Endothelial cell of umbilical vein (primary cell): ENCODE measurements at regions not wholly inside any gene's neighbourhood (a gene's known extent, or its start where the extent isn't known, plus 50 kb on each side); places are given as distances from the start of the nearest gene placed in this dataset.

Source experiments
- BruUV-seq: library from RNA; stranded (reverse); fragments of 400-500 nt; replicated peaks from 2 replicates; lab custom pipeline; 2021; lab: Mats Ljungman, UMichigan
- CTCF ChIA-PET: fragments of 300-600, 350-600 bp; sonication (Branson Sonifier 250); formaldehyde crosslinking; loops from one replicate; lab custom pipeline; 2021; ENCODE audit warnings: antibody characterized with exemption, inconsistent platforms; lab: Charles Lee
- POLR2A ChIA-PET: fragments of 300-600, 350-600 bp; sonication (Branson Sonifier 250); formaldehyde crosslinking; loops from one replicate; lab custom pipeline; 2021; ENCODE audit warnings: antibody characterized with exemption, inconsistent platforms; lab: Charles Lee
- DNase-seq: peaks from one replicate; pipeline ENCODE4 v3.0.0-alpha.2; 2011; ENCODE audit warnings: low read depth, low spot score
- FAIRE-seq: peaks from 2 replicates; lab custom pipeline; 2011; peaks lifted over from hg19 to GRCh38; lab: Jason Lieb, UNC
- H2AFZ ChIP-seq: 2 replicates; pipeline ENCODE4 v1.6.0; 2012; ENCODE audit warnings: low read depth, low read length, control low read depth, inconsistent platforms
- H3K27ac ChIP-seq: 2 replicates; pipeline ENCODE4 v1.5.1; 2011; ENCODE audit warnings: low read depth, mild to moderate bottlenecking, control low read depth, low read length, moderate library complexity; ENCODE audit not compliant: insufficient read depth
- H3K27me3 ChIP-seq, 2 experiments: 2 replicates each; pipeline versions ENCODE4 v1.6.0 to v1.6.1; 2011; ENCODE audit warnings: low read length in 2 of 2, mixed read lengths in 1 of 2; ENCODE audit not compliant: control insufficient read depth in 2 of 2, insufficient read depth in 2 of 2
- H3K36me3 ChIP-seq, 2 experiments: 2 replicates in 1 of 2; 3 replicates in 1 of 2; pipeline ENCODE4 v1.5.1; 2011; ENCODE audit warnings: low read length in 2 of 2, mild to moderate bottlenecking in 1 of 2, moderate library complexity in 1 of 2; ENCODE audit not compliant: control insufficient read depth in 2 of 2, insufficient read depth in 2 of 2; ENCODE audit errors: extremely low read depth in 1 of 2
- H3K4me1 ChIP-seq: 3 replicates; pipeline ENCODE4 v1.5.1; 2011; ENCODE audit warnings: mild to moderate bottlenecking, low read length; ENCODE audit not compliant: control insufficient read depth, insufficient read depth; ENCODE audit errors: extremely low read depth
- H3K4me2 ChIP-seq: 2 replicates; pipeline ENCODE4 v1.6.1; 2011; ENCODE audit warnings: low read length, control low read depth, mixed read lengths; ENCODE audit not compliant: insufficient read depth
- H3K4me3 ChIP-seq, 3 experiments: fragments of 200-600 bp in 1 of 3; sonication (generic), shearing (Covaris generic) in 1 of 3; replicated peaks in 1 of 3; 2 replicates each; pipeline ENCODE4 v1.5.1; 2011 to 2016; ENCODE audit warnings: control low read depth in 3 of 3, low read length in 3 of 3, mild to moderate bottlenecking in 2 of 3, inconsistent platforms in 1 of 3, low read depth in 1 of 3, moderate library complexity in 1 of 3; ENCODE audit not compliant: insufficient read depth in 1 of 3
- H3K79me2 ChIP-seq: 2 replicates; pipeline ENCODE4 v1.6.0; 2012; ENCODE audit warnings: low read length, inconsistent platforms; ENCODE audit not compliant: control insufficient read depth, insufficient read depth
- H3K9ac ChIP-seq: replicated peaks from 2 replicates; pipeline ENCODE3; 2011; ENCODE audit warnings: low read length, control low read depth; ENCODE audit not compliant: insufficient read depth; ENCODE audit errors: extremely low read depth
- H3K9me1 ChIP-seq: replicated peaks from 3 replicates; pipeline ENCODE4 v1.6.0; 2011; ENCODE audit warnings: mild to moderate bottlenecking, low read length; ENCODE audit not compliant: control insufficient read depth, insufficient read depth; ENCODE audit errors: extremely low read depth
- H3K9me3 ChIP-seq: replicated peaks from 2 replicates; pipeline ENCODE4 v1.5.1; 2012; ENCODE audit warnings: low read length, inconsistent platforms; ENCODE audit not compliant: control insufficient read depth, insufficient read depth
- H4K20me1 ChIP-seq: replicated peaks from 2 replicates; pipeline ENCODE3; 2011; ENCODE audit warnings: mild to moderate bottlenecking, low read length; ENCODE audit not compliant: control insufficient read depth, insufficient read depth; ENCODE audit errors: extremely low read depth
- EZH2 ChIP-seq: IDR thresholded peaks from 2 replicates; pipeline ENCODE4 v1.6.1; 2012; ENCODE audit warnings: borderline replicate concordance, low read depth, mild to moderate bottlenecking, moderate library complexity, low read length, inconsistent platforms; ENCODE audit not compliant: severe bottlenecking
- FOS ChIP-seq: IDR thresholded peaks from 2 replicates; pipeline ENCODE4 v1.6.1; 2011; ENCODE audit warnings: mild to moderate bottlenecking, low read length, moderate library complexity, borderline replicate concordance; ENCODE audit not compliant: insufficient read depth
- GATA2 ChIP-seq: IDR thresholded peaks from 2 replicates; pipeline ENCODE4 v1.7.0; 2011; ENCODE audit warnings: low read depth, mild to moderate bottlenecking, moderate library complexity, mixed read lengths, low read length; ENCODE audit not compliant: insufficient read length, insufficient read depth
- JUN ChIP-seq: IDR thresholded peaks from 2 replicates; pipeline ENCODE4 v1.6.1; 2011; ENCODE audit warnings: borderline replicate concordance, low read depth; ENCODE audit not compliant: insufficient read length, insufficient read depth
- MYC ChIP-seq: IDR thresholded peaks from one replicate; pipeline ENCODE4 v1.6.1; 2011; ENCODE audit warnings: mild to moderate bottlenecking, low read depth, low read length
- POLR2A ChIP-seq: IDR thresholded peaks from 2 replicates; pipeline ENCODE4 v1.6.1; 2012; ENCODE audit warnings: low read depth, mild to moderate bottlenecking, control low read depth, low read length
- POLR2AphosphoS5 ChIP-seq: IDR thresholded peaks from 2 replicates; pipeline ENCODE4 v1.6.1; 2012; ENCODE audit warnings: low read depth, mild to moderate bottlenecking, control low read depth, low read length, moderate library complexity; ENCODE audit not compliant: insufficient read depth
- dilution Hi-C: fragments of 300-500 bp; cut with MboI; formaldehyde crosslinking; loops from one replicate; pipeline ENCODE4 v1.15.0; 2019; ENCODE audit warnings: low sequenced_read_pairs; ENCODE audit not compliant: extremely low pct_ligation_motif_present
- intact Hi-C: fragments of 100-400 bp; cut with micrococcal nuclease; formaldehyde crosslinking; loops from one replicate; pipeline ENCODE4 v1.10.0; 2022
- TF ChIP-seq, protein P1 (sequence below), 2 donors: IDR thresholded peaks; 1 replicate in 1 of 2; 2 replicates in 1 of 2; pipeline ENCODE4 v1.5.1; 2011; ENCODE audit warnings: low read length in 2 of 2, mild to moderate bottlenecking in 2 of 2, moderate library complexity in 2 of 2, control low read depth in 1 of 2, inconsistent platforms in 1 of 2, low read depth in 1 of 2; ENCODE audit not compliant: insufficient read depth in 1 of 2; ENCODE audit errors: extremely low read depth in 1 of 2
- TF ChIP-seq, protein P2 (sequence below): IDR thresholded peaks from 2 replicates; pipeline ENCODE4 v1.6.1; 2011; ENCODE audit not compliant: insufficient read depth, insufficient read length

DNA sequence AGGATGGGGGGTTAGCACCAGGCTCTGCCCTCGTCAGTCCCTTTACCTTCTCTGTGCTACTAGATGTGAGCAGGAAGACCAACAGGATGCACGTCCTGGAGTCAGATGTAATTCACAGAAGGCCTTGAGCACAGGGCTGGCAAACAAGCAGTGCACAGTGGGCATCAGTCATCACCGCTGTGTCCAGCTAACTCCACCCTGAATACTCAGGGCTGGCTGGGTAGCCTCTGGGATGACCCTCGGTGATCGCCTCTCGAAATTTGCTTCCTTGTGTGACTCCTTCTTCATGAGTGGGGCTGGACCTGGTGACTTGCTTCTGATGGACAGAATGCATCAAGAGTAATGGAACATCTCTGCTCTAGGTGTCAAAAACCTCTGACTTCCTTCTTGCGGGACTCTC, 92.2 kb upstream of the TMPRSS2 start:
- BruUV-seq: no TSS peak
- no peaks in the 10 kb centered on the region for H3K9me3 ChIP-seq
- ChIA-PET CTCF (no interaction called here), POLR2A (no interaction called here)
- intact Hi-C loops: no loop called here
- no peaks in the 10 kb centered on the region for H3K79me2 ChIP-seq
- H3K4me2 ChIP-seq: no peak overlapping the region
- no peak for DNase-seq
- no peak overlapping the region for H2AFZ ChIP-seq
- H3K27ac ChIP-seq: no peak overlapping the region
- no peaks in the 10 kb centered on the region for H3K9me1 ChIP-seq
- H4K20me1 ChIP-seq: no peaks in the 10 kb centered on the region
- H3K4me1 ChIP-seq: no peaks in the 10 kb centered on the region
- dilution Hi-C loops: no loop called here
- no peak overlapping the region for H3K4me3 ChIP-seq
- H3K27me3 ChIP-seq: no peaks in the 10 kb centered on the region
- FAIRE-seq: no peak
- TF ChIP-seq JUN (no peak), MYC (no peak), FOS (no peak), GATA2 (no peak)
- H3K9ac ChIP-seq: no peak overlapping the region
- H3K36me3 ChIP-seq: no peaks in the 10 kb centered on the region

DNA sequence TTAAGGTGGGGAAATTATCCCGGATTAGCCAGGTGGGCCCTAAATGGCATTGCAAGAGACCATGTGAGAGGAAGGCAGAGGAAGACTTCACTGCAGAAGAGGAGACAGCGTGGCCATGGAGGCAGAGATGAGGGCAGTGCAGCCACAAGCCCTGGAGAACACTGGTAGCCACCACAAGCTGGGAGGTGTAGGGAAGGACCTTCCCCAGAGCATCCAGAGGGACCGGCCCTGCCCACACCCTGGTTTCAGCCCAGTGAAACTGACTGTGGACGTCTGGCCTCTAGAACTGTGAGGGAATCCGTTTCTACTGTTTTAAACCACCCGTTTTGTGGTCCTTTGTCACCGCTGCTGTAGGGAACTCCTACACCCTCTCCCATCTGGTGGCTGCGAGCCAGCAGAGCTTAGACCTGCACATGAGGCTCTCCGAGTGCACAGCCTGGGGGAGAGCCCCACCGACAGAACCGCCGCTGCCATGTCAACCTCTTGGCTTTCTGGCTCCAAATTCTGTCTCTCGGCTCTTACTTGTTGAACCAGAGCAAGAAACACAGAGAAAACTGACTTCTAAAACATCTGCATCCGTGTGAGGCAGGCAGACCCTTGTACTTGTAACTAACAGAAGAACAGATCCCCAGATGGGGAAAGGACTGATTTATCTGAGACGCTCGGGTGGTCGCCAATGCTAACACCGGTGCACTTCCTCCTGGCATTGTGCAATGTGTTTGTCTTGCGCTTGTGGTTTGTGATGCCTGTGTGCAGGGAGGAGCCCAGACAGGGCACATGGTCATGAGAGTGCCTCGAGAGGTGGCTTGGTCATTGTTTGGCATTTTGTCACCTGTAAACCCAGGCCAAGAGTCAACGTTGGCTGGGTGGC, 90.8 kb upstream of the TMPRSS2 start:
- no peak for FAIRE-seq

More for the DNA sequence above, 90.8 kb upstream of the TMPRSS2 start:
- no peaks in the 10 kb centered on the region for H3K9me1 ChIP-seq
- H3K4me1 ChIP-seq: no peaks in the 10 kb centered on the region
- dilution Hi-C loops: no loop called here
- no TSS peak for BruUV-seq
- POLR2A ChIA-PET: no interaction called here
- no peak for TF ChIP-seq FOS
- TF ChIP-seq, protein P1, sequence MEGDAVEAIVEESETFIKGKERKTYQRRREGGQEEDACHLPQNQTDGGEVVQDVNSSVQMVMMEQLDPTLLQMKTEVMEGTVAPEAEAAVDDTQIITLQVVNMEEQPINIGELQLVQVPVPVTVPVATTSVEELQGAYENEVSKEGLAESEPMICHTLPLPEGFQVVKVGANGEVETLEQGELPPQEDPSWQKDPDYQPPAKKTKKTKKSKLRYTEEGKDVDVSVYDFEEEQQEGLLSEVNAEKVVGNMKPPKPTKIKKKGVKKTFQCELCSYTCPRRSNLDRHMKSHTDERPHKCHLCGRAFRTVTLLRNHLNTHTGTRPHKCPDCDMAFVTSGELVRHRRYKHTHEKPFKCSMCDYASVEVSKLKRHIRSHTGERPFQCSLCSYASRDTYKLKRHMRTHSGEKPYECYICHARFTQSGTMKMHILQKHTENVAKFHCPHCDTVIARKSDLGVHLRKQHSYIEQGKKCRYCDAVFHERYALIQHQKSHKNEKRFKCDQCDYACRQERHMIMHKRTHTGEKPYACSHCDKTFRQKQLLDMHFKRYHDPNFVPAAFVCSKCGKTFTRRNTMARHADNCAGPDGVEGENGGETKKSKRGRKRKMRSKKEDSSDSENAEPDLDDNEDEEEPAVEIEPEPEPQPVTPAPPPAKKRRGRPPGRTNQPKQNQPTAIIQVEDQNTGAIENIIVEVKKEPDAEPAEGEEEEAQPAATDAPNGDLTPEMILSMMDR (IDR thresholded peaks at IDR 0.05; ENCODE audit: extremely low read depth in 1 of 2, insufficient read depth in 1 of 2, low read depth in 1 of 2, low read length in 2 of 2): no peak
- TF ChIP-seq GATA2: no peak
- TF ChIP-seq JUN: no peak
- TF ChIP-seq POLR2A: no peak
- TF ChIP-seq, protein P2, sequence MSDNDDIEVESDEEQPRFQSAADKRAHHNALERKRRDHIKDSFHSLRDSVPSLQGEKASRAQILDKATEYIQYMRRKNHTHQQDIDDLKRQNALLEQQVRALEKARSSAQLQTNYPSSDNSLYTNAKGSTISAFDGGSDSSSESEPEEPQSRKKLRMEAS: no peak
- TF ChIP-seq POLR2AphosphoS5: no peak
- TF ChIP-seq EZH2: no peak
- intact Hi-C loops: no loop called here
- no peaks in the 10 kb centered on the region for H3K36me3 ChIP-seq
- CTCF ChIA-PET: no interaction called here
- H3K27ac ChIP-seq: no peak overlapping the region
- DNase-seq: no peak
- H3K4me3 ChIP-seq: no peak overlapping the region
- no peak overlapping the region for H2AFZ ChIP-seq
- H3K9me3 ChIP-seq: no peaks in the 10 kb centered on the region
- H3K9ac ChIP-seq: no peak overlapping the region
- H3K27me3 ChIP-seq: no peaks in the 10 kb centered on the region
- H3K79me2 ChIP-seq: no peaks in the 10 kb centered on the region
- H3K4me2 ChIP-seq: no peak overlapping the region
- H4K20me1 ChIP-seq: no peaks in the 10 kb centered on the region
